ENCODE measurements at regions not wholly inside any gene's neighbourhood (a gene's known extent, or its start where the extent isn't known, plus 50 kb on each side); places are given as distances from the start of the nearest gene placed in this dataset.
"Not testable (repeated sequence)": the region's sequence is repeated elsewhere in the genome, so short reads cannot be mapped to it uniquely, and the experiment has no call there.

- Histone ChIP-seq H3K9me3 (ENCODE audit: low read length) (no peaks in the 10 kb centered on the region), H3K79me2 (ENCODE audit: low read length) (no peaks in the 10 kb centered on the region), H3K27ac (ENCODE audit: low read length) (no peak overlapping the region), H3K4me1 (ENCODE audit: low read length) (no peaks in the 10 kb centered on the region), H3K4me3 (ENCODE audit: low read length) (no peak overlapping the region), H3K4me2 (ENCODE audit: low read depth, low read length, poor library complexity, severe bottlenecking) (no peak overlapping the region), H3K9ac (ENCODE audit: low read length) (no peak overlapping the region), H4K20me1 (ENCODE audit: insufficient read depth, low read depth, low read length) (no peaks in the 10 kb centered on the region), H3K9me2 (replicated peaks; ENCODE audit: insufficient read depth, low read length) (no peaks in the 10 kb centered on the region), H3K36me3 (ENCODE audit: insufficient read depth, low read length) (no peaks in the 10 kb centered on the region), H2AFZ (ENCODE audit: low read length) (no peak overlapping the region), H3K27me3 (ENCODE audit: low read length) (no peaks in the 10 kb centered on the region)
- DNase-seq: no peak
Observed at GRCh38 chr2:209160800-209161588, 262.9 kb upstream of the MAP2 start.

- Histone ChIP-seq H3K9me2 (replicated peaks; ENCODE audit: insufficient read depth, low read length) (no peaks in the 10 kb centered on the region), H3K27me3 (ENCODE audit: low read length) (no peaks in the 10 kb centered on the region), H4K20me1 (ENCODE audit: insufficient read depth, low read depth, low read length) (no peaks in the 10 kb centered on the region), H3K79me2 (ENCODE audit: low read length) (no peaks in the 10 kb centered on the region), H3K36me3 (ENCODE audit: insufficient read depth, low read length) (no peaks in the 10 kb centered on the region), H3K4me3 (ENCODE audit: low read length) (no peak overlapping the region), H3K9me3 (ENCODE audit: low read length) (no peaks in the 10 kb centered on the region), H3K9ac (ENCODE audit: low read length) (no peak overlapping the region), H3K4me2 (ENCODE audit: low read depth, low read length, poor library complexity, severe bottlenecking) (no peak overlapping the region), H3K4me1 (ENCODE audit: low read length) (no peaks in the 10 kb centered on the region), H3K27ac (ENCODE audit: low read length) (no peak overlapping the region), H2AFZ (ENCODE audit: low read length) (no peak overlapping the region)
- DNase-seq: no peak
Observed at GRCh38 chr2:209162129-209162528, 261.7 kb upstream of the MAP2 start.

DNA sequence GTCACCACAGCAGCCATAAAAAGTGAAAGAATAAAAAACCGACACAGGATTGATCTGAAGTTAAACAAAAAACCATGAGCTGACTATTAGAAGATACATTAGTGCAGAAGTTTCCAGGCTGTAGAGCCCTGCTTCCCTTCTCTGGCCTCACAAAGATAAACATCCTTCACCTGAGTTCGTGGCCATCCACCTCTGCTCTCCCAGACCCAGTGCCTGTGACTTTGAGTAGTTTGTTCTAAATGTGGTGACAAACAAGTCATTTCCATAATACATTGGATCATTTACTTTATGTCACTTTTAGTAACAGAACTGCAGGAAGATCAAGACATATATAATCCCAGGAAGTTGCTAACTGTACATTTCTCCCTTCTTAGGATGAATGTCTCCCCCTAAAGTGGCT is 241.9 kb upstream of the MAP2 start:
- DNase-seq: no peak
- Histone ChIP-seq H3K4me1 (ENCODE audit: low read length) (no peaks in the 10 kb centered on the region), H3K9ac (ENCODE audit: low read length) (no peak overlapping the region), H3K4me2 (ENCODE audit: low read depth, low read length, poor library complexity, severe bottlenecking) (no peak overlapping the region), H3K27me3 (ENCODE audit: low read length) (no peaks in the 10 kb centered on the region), H2AFZ (ENCODE audit: low read length) (no peak overlapping the region), H4K20me1 (ENCODE audit: insufficient read depth, low read depth, low read length) (no peaks in the 10 kb centered on the region), H3K79me2 (ENCODE audit: low read length) (no peaks in the 10 kb centered on the region), H3K9me3 (ENCODE audit: low read length) (no peaks in the 10 kb centered on the region), H3K4me3 (ENCODE audit: low read length) (no peak overlapping the region), H3K9me2 (replicated peaks; ENCODE audit: insufficient read depth, low read length) (no peaks in the 10 kb centered on the region), H3K36me3 (ENCODE audit: insufficient read depth, low read length) (no peaks in the 10 kb centered on the region), H3K27ac (ENCODE audit: low read length) (no peak overlapping the region)

- H3K27ac ChIP-seq (ENCODE audit: low read length); H3K36me3 ChIP-seq (ENCODE audit: insufficient read depth, low read length); H4K20me1 ChIP-seq (ENCODE audit: insufficient read depth, low read depth, low read length); H3K27me3 ChIP-seq (ENCODE audit: low read length); H3K4me2 ChIP-seq (ENCODE audit: low read depth, low read length, poor library complexity, severe bottlenecking); H3K79me2 ChIP-seq (ENCODE audit: low read length); H3K9ac ChIP-seq (ENCODE audit: low read length); H3K4me1 ChIP-seq (ENCODE audit: low read length); H3K4me3 ChIP-seq (ENCODE audit: low read length); H3K9me3 ChIP-seq (ENCODE audit: low read length); H2AFZ ChIP-seq (ENCODE audit: low read length); H3K9me2 ChIP-seq (replicated peaks; ENCODE audit: insufficient read depth, low read length): not testable (repeated sequence)
- peak; percentile 61 for DNase-seq
Observed at GRCh38 chr2:209186886-209187285, 237.0 kb upstream of the MAP2 start.

GRCh38 chr2:209189893-209190292 is 234.0 kb upstream of the MAP2 start:
- H3K27me3 ChIP-seq (ENCODE audit: low read length): no peaks in the 10 kb centered on the region
- no peak overlapping the region for H2AFZ ChIP-seq (ENCODE audit: low read length)
- no peaks in the 10 kb centered on the region for H3K79me2 ChIP-seq (ENCODE audit: low read length)
- no peak overlapping the region for H3K4me3 ChIP-seq (ENCODE audit: low read length)
- no peak overlapping the region for H3K27ac ChIP-seq (ENCODE audit: low read length)
- H3K9me2 ChIP-seq (replicated peaks; ENCODE audit: insufficient read depth, low read length): no peaks in the 10 kb centered on the region
- no peaks in the 10 kb centered on the region for H3K36me3 ChIP-seq (ENCODE audit: insufficient read depth, low read length)
- H3K4me1 ChIP-seq (ENCODE audit: low read length): no peaks in the 10 kb centered on the region
- no peak overlapping the region for H3K4me2 ChIP-seq (ENCODE audit: low read depth, low read length, poor library complexity, severe bottlenecking)
- no peak for DNase-seq
- no peaks in the 10 kb centered on the region for H3K9me3 ChIP-seq (ENCODE audit: low read length)
- H4K20me1 ChIP-seq (ENCODE audit: insufficient read depth, low read depth, low read length): no peaks in the 10 kb centered on the region
- H3K9ac ChIP-seq (ENCODE audit: low read length): no peak overlapping the region

GRCh38 chr2:209191139-209191538 is 232.7 kb upstream of the MAP2 start:
- Histone ChIP-seq H3K79me2 (ENCODE audit: low read length) (no peaks in the 10 kb centered on the region), H3K9me2 (replicated peaks; ENCODE audit: insufficient read depth, low read length) (no peaks in the 10 kb centered on the region), H3K4me1 (ENCODE audit: low read length) (no peaks in the 10 kb centered on the region), H3K9ac (ENCODE audit: low read length) (no peak overlapping the region), H3K27me3 (ENCODE audit: low read length) (no peaks in the 10 kb centered on the region), H2AFZ (ENCODE audit: low read length) (no peak overlapping the region), H3K9me3 (ENCODE audit: low read length) (no peaks in the 10 kb centered on the region), H3K4me2 (ENCODE audit: low read depth, low read length, poor library complexity, severe bottlenecking) (no peak overlapping the region), H3K4me3 (ENCODE audit: low read length) (no peak overlapping the region), H3K36me3 (ENCODE audit: insufficient read depth, low read length) (no peaks in the 10 kb centered on the region), H4K20me1 (ENCODE audit: insufficient read depth, low read depth, low read length) (no peaks in the 10 kb centered on the region), H3K27ac (ENCODE audit: low read length) (no peak overlapping the region)
- DNase-seq: peak; percentile 43

GRCh38 chr2:209194717-209195116 is 229.1 kb upstream of the MAP2 start:
- Histone ChIP-seq H3K9ac (ENCODE audit: low read length) (no peak overlapping the region), H3K9me3 (ENCODE audit: low read length) (no peaks in the 10 kb centered on the region), H3K36me3 (ENCODE audit: insufficient read depth, low read length) (no peaks in the 10 kb centered on the region), H3K4me2 (ENCODE audit: low read depth, low read length, poor library complexity, severe bottlenecking) (no peak overlapping the region), H3K4me3 (ENCODE audit: low read length) (no peak overlapping the region), H3K27me3 (ENCODE audit: low read length) (no peaks in the 10 kb centered on the region), H3K9me2 (replicated peaks; ENCODE audit: insufficient read depth, low read length) (no peaks in the 10 kb centered on the region), H3K79me2 (ENCODE audit: low read length) (no peaks in the 10 kb centered on the region), H3K4me1 (ENCODE audit: low read length) (no peaks in the 10 kb centered on the region), H3K27ac (ENCODE audit: low read length) (no peak overlapping the region), H2AFZ (ENCODE audit: low read length) (no peak overlapping the region), H4K20me1 (ENCODE audit: insufficient read depth, low read depth, low read length) (no peaks in the 10 kb centered on the region)
- DNase-seq: no peak

DNA sequence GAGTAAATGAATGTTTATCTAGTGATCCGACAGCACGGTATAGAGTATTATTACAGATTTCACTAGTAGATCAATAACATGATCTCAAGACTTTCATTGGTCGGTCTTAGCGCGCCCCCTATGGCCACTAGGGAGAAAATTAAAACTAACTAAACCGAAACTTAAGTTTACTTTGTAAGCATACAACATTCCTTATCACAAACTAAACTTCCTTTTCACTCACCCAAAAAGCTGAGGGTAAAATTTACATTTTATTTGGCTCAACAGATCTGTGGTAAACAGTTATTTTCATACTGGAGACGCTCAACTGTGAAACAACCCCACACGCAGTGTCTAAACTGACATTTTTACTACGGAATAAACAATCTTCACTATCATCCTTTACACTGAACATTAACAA is 215.6 kb upstream of the MAP2 start:
- Histone ChIP-seq H3K4me3 (ENCODE audit: low read length) (peak overlapping the region; percentile 58), H3K27ac (ENCODE audit: low read length) (no peak overlapping the region), H3K9me2 (replicated peaks; ENCODE audit: insufficient read depth, low read length) (no peaks in the 10 kb centered on the region), H3K4me1 (ENCODE audit: low read length) (peaks cover 3% of the 10 kb centered on the region; the same call in 1 of the 2 replicates), H3K36me3 (ENCODE audit: insufficient read depth, low read length) (no peaks in the 10 kb centered on the region), H4K20me1 (ENCODE audit: insufficient read depth, low read depth, low read length) (no peaks in the 10 kb centered on the region), H2AFZ (ENCODE audit: low read length) (peak overlapping the region; percentile 84), H3K27me3 (ENCODE audit: low read length) (no peaks in the 10 kb centered on the region), H3K9ac (ENCODE audit: low read length) (peak overlapping the region; percentile 23), H3K9me3 (ENCODE audit: low read length) (no peaks in the 10 kb centered on the region), H3K79me2 (ENCODE audit: low read length) (no peaks in the 10 kb centered on the region), H3K4me2 (ENCODE audit: low read depth, low read length, poor library complexity, severe bottlenecking) (peak overlapping the region; percentile 62)
- DNase-seq: peak; percentile 79

Measured in Karpas-422 (cell line).